Tibial artery (tissue), 4 donors: ENCODE measurements at regions not wholly inside any gene's neighbourhood (a gene's known extent, or its start where the extent isn't known, plus 50 kb on each side); places are given as distances from the start of the nearest gene placed in this dataset.
"Not testable (repeated sequence)": the region's sequence is repeated elsewhere in the genome, so short reads cannot be mapped to it uniquely, and the experiment has no call there.

ENCODE experiments used
- DNase-seq, 2 donors: peaks; one replicate each; pipeline ENCODE4 v3.0.0-alpha.2; 2019
- H3K27ac ChIP-seq, 2 donors: fragments of 200-600 bp; sonication (generic) in 1 of 2; 1 replicate in 1 of 2; 2 replicates in 1 of 2; pipeline ENCODE4 v1.5.1; 2018 to 2019; ENCODE audit warnings: mild to moderate bottlenecking in 1 of 2
- H3K27me3 ChIP-seq, 2 donors: fragments of 200-600 bp; sonication (generic) in 1 of 2; one replicate each; pipeline versions ENCODE4 v1.5.1 to v1.6.0; 2016 to 2019
- H3K36me3 ChIP-seq, 3 donors: fragments of 200-600 bp; sonication (generic) in 2 of 3; one replicate each; pipeline ENCODE4 v1.5.1; 2016 to 2019; ENCODE audit warnings: mild to moderate bottlenecking in 2 of 3
- H3K4me1 ChIP-seq, 4 donors: fragments of 200-600 bp; sonication (generic) in 2 of 4; 1 replicate in 3 of 4; 2 replicates in 1 of 4; pipeline ENCODE4 v1.5.1; 2016 to 2019
- H3K4me3 ChIP-seq, 2 donors: fragments of 200-600 bp; sonication (generic) in 1 of 2; 1 replicate in 1 of 2; 2 replicates in 1 of 2; pipeline ENCODE4 v1.5.1; 2018 to 2019; ENCODE audit warnings: mild to moderate bottlenecking in 2 of 2
- H3K9me3 ChIP-seq, 3 donors: fragments of 200-600 bp; sonication (generic) in 1 of 3; one replicate each; pipeline ENCODE4 v1.5.1; 2016 to 2019
- intact Hi-C: fragments of 100-400 bp; cut with DNase I; formaldehyde crosslinking; loops from one replicate; pipeline ENCODE4 v1.15.0; 2023; ENCODE audit warnings: low total_unique reads
- TF ChIP-seq, protein P1 (sequence below), 2 experiments: fragments of 200-600 bp in 1 of 2; fragments of 450-650 bp in 1 of 2; IDR thresholded peaks; one replicate each; pipeline ENCODE4 v1.5.1; 2017 to 2019; ENCODE audit warnings: antibody characterized with exemption in 2 of 2, mild to moderate bottlenecking in 1 of 2, moderate library complexity in 1 of 2

DNA sequence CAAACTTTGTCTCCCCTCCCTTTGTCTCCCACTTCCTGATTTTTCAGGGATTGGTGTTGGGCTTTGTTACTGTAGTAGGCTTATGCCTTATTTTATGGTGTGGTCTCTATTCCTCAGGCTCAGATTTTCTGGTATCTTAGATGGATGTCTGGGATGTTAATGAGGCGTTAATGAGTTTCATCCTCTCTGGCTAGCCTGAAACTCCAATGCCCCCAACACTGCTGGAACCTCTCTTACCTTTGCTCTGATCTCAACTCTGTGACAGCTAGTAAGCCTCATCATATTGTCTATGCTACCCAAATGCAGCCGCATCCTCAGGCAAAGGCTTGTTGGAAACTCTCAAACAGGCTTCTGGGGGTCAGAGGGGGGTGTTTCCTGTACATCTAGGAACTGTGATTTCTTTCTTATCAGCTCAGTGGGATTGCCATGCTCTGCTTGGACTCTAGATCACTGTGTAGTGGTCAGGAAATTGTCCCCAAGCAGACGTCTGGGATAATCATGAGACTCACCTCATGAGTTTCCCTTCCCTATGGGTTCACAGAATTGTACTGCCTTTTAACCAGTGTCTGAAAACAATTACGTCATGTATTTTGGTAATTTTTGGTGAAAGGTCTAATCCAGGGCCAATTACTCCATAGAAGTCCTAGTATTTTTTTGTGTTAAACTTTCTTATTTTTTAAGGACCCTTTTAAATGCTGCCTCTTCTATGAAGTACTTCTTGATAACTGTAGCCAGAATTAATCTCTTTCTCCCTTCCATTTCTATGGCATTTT lies 88.8 kb upstream of the TRPC7 start:
- no peaks in the 10 kb centered on the region for H3K4me1 ChIP-seq
- H3K4me3 ChIP-seq = no peak overlapping the region
- H3K27me3 ChIP-seq = no peaks in the 10 kb centered on the region
- no peaks in the 10 kb centered on the region for H3K9me3 ChIP-seq
- TF ChIP-seq, protein P1, sequence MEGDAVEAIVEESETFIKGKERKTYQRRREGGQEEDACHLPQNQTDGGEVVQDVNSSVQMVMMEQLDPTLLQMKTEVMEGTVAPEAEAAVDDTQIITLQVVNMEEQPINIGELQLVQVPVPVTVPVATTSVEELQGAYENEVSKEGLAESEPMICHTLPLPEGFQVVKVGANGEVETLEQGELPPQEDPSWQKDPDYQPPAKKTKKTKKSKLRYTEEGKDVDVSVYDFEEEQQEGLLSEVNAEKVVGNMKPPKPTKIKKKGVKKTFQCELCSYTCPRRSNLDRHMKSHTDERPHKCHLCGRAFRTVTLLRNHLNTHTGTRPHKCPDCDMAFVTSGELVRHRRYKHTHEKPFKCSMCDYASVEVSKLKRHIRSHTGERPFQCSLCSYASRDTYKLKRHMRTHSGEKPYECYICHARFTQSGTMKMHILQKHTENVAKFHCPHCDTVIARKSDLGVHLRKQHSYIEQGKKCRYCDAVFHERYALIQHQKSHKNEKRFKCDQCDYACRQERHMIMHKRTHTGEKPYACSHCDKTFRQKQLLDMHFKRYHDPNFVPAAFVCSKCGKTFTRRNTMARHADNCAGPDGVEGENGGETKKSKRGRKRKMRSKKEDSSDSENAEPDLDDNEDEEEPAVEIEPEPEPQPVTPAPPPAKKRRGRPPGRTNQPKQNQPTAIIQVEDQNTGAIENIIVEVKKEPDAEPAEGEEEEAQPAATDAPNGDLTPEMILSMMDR (IDR thresholded peaks at IDR 0.05) = no peak
- intact Hi-C loops = no loop called here
- H3K27ac ChIP-seq = no peak overlapping the region
- DNase-seq = no peak
- no peaks in the 10 kb centered on the region for H3K36me3 ChIP-seq

DNA sequence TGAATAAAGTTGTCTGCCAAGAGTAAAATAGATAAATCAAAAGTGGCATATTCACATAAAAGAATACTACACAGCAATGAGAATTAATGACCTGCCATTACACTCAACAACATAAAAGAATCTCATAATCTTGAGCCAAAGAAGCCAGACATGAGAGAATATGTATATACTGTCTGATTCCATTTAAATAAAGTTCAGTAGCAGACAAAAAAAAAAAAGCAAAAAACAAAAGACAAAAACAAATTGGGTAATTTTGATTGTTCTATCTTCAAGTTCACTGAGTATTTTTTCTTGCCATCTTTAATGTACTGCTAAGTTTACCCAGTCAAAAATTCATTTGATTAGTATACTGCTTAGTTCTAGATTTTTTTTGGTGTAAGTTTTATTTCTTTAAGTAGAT lies 87.9 kb upstream of the TRPC7 start:
- TF ChIP-seq, protein P1 (IDR thresholded peaks at IDR 0.05) = no peak
- Histone ChIP-seq H3K36me3 (no peaks in the 10 kb centered on the region), H3K4me1 (no peaks in the 10 kb centered on the region), H3K4me3 (no peak overlapping the region), H3K27me3 (no peaks in the 10 kb centered on the region), H3K27ac (no peak overlapping the region), H3K9me3 (no peaks in the 10 kb centered on the region)
- intact Hi-C loops = no loop called here
- no peak for DNase-seq

DNA sequence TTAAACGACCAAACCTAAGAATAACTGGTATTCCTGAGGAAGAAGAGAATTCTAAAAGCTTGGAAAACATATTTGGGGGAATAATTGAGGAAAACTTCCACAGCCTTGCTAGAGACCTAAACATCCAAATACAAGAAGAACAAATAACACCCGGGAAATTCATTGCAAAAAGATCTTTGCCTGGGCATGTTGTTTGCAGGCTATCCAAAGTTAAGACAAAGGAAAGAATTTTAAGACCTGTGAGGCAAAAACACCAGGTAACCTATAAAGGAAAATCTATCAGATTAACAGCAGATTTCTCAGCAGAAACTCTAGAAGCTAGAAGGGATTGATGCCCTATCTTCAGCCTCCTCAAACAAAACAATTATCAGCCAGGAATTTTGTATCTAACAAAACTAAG lies 82.2 kb upstream of the TRPC7 start:
- H3K4me1 ChIP-seq, DNase-seq, H3K9me3 ChIP-seq, intact Hi-C loops, H3K27me3 ChIP-seq, H3K4me3 ChIP-seq, H3K27ac ChIP-seq, H3K36me3 ChIP-seq: not testable (repeated sequence)

DNA sequence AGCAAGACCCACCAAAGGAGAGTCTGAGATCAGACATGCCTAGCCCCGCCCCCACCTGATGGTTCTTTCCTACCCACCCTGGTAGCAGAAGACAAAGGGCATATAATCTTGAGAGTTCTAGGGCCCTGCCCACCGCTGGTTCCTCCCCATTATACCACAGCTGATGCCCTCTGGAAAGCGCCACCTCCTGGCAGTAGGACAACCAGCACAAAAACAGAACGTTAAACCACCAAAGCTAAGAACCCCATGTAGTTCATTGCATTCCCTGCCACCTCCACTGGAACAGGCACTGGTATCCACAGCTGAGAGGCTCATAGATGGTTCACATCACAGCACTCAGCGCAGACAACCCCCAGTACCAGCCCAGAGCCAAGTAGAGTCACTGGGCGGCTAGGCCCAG lies 81.2 kb upstream of the TRPC7 start:
- Histone ChIP-seq H3K4me1 (no peaks in the 10 kb centered on the region), H3K27me3 (peaks cover 0 to 4% of the 10 kb centered on the region in 2 donors), H3K36me3 (no peaks in the 10 kb centered on the region), H3K27ac (no peak overlapping the region), H3K4me3 (no peak overlapping the region), H3K9me3 (peaks cover 0 to 5% (median 0%) of the 10 kb centered on the region in 3 donors)
- DNase-seq = no peak
- TF ChIP-seq, protein P1 (IDR thresholded peaks at IDR 0.05) = no peak
- intact Hi-C loops = no loop called here

DNA sequence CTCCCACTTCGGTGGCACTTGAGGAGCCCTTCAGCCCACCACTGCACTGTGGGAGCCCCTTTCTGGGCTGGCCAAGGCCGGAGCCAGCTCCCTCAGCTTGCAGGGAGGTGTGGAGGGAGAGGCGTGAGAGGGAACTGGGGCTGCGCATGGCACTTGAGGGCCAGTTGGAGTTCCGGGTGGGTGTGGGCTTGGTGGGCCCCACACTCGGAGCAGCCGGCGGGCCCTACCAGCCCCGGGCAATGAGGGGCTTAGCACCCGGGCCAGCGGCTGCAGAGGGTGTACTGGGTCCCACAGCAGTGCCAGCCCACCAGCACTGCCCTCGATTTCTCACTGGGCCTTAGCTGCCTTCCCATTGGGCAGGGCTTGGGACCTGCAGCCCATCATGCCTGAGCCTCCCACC lies 78.8 kb upstream of the TRPC7 start:
- intact Hi-C loops, H3K4me3 ChIP-seq, H3K36me3 ChIP-seq, H3K27ac ChIP-seq, H3K9me3 ChIP-seq, H3K27me3 ChIP-seq, H3K4me1 ChIP-seq, DNase-seq: not testable (repeated sequence)

DNA sequence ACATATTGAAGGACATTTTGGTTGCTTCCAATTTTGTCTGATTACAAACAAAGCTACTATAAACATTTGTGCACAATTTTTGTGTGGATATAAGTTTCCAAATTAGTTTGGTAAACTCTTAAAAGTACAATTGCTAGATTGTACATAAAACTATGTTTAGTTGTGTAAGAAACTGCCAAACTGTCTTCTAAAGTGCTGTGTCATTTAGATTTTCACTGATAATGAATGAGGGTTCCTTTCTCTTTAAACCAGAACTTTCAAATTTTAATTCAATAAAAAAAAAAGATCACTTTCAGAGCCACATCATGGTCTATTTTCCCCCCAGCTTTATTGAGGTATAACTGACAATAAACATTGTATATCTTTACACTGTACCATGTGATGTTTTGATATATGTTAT lies 74.0 kb upstream of the TRPC7 start:
- Histone ChIP-seq H3K27ac (no peak overlapping the region), H3K27me3 (no peaks in the 10 kb centered on the region), H3K36me3 (no peaks in the 10 kb centered on the region), H3K4me1 (no peaks in the 10 kb centered on the region), H3K9me3 (peaks cover 0 to 5% (median 0%) of the 10 kb centered on the region in 3 donors), H3K4me3 (no peak overlapping the region)
- intact Hi-C loops = no loop called here
- TF ChIP-seq, protein P1 (IDR thresholded peaks at IDR 0.05) = no peak
- no peak for DNase-seq
